ENCODE measurements at regions not wholly inside any gene's neighbourhood (a gene's known extent, or its start where the extent isn't known, plus 50 kb on each side); places are given as distances from the start of the nearest gene placed in this dataset.

DNA sequence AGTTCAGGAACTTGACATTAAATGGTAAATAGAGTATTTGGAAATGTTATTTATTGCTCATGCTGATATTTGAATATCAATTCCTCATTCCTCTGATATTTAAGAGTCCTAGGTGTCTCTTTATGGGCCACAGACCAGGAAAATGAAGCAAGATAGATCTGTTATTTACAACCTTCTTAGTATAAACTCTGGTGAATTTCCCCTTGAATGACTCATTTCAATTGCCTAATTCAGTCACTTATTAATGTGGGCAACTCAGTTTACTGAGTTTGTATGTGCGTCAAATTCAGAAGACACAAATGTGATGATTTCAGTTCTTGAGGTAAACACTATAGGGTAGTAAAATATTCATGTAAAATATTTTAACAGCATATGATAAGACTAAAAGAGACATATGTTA, 1404.4 kb upstream of the PRMT6 start:
- no peak for FAIRE-seq

- FAIRE-seq = no peak
These were observed 1401.4 kb upstream of the PRMT6 start for GRCh38 chr1:105655032-105655431.

GRCh38 chr1:105664495-105664894, 1392.0 kb upstream of the PRMT6 start:
- FAIRE-seq = no peak

- FAIRE-seq = no peak
These were observed 1378.1 kb upstream of the PRMT6 start for GRCh38 chr1:105678334-105678733.

- FAIRE-seq = no peak
These were observed 1371.8 kb upstream of the PRMT6 start for GRCh38 chr1:105684714-105685113.

GRCh38 chr1:105686026-105686425, 1370.4 kb upstream of the PRMT6 start:
- no peak for FAIRE-seq

- FAIRE-seq = no peak
These were observed 1369.4 kb upstream of the PRMT6 start for GRCh38 chr1:105686874-105687690.

GRCh38 chr1:105700723-105701122, 1355.8 kb upstream of the PRMT6 start:
- FAIRE-seq = no peak

- FAIRE-seq = no peak
These were observed 1332.2 kb upstream of the PRMT6 start for GRCh38 chr1:105724286-105724685.

- no peak for FAIRE-seq
These were observed 1325.8 kb upstream of the PRMT6 start for GRCh38 chr1:105730701-105731100.

DNA sequence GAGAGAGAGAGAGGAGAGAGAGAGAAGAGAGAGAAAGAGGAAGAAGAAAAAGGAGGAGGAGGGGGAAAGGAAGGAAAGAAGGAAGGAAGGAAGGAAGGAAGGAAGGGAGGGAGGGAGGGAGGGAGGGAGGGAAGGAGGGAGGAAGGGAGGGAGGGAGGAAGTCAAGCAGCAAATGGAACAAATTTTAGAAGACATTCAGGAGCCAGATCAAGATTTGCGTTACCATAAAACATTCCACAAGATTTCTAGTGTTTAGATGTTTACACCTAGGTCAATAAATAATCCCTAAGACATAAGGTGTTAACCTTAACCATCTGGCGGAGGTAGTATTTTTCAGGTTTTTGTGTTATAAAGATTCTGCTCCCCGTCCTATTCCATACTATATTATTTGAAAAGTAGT, 1320.1 kb upstream of the PRMT6 start:
- no peak for FAIRE-seq

DNA sequence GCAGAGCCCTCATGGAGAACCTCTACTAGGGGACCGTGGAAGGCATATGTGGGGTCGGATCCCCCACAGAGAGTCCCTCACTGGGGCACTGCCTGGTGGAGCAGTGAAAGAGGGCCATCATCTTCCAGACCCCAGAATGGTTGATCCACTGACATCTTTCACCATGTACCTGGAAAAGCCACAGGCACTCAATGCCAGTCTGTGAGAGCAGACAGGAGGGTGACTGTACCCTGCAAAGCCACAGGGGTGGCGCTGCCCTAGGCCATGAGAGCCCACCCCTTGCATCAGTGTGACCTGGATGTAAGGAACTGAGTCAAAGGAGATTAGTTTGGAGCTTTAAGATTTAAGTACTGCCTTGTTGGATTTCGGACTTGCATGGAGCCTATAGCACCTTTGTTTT, 1276.7 kb upstream of the PRMT6 start:
- FAIRE-seq = no peak

DNA sequence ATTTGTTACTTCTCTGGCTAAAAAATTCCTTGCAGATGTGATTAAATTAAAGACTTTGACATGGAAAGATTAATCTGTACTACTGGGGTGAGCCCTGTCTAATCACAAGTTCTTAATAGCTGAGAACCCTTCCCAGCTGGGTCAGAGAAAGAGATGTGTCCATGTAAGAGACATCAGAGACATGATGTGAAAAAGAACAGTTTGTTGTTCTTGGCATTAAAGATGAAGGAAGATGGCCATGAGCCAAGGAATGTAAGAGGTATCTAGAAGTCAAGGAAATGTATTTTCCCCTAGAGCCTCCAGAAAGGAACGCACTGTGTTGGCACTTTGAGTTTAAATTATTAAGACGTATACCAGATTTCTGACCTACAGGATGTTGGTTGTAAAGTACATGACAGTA, 1271.5 kb upstream of the PRMT6 start:
- FAIRE-seq = no peak

DNA sequence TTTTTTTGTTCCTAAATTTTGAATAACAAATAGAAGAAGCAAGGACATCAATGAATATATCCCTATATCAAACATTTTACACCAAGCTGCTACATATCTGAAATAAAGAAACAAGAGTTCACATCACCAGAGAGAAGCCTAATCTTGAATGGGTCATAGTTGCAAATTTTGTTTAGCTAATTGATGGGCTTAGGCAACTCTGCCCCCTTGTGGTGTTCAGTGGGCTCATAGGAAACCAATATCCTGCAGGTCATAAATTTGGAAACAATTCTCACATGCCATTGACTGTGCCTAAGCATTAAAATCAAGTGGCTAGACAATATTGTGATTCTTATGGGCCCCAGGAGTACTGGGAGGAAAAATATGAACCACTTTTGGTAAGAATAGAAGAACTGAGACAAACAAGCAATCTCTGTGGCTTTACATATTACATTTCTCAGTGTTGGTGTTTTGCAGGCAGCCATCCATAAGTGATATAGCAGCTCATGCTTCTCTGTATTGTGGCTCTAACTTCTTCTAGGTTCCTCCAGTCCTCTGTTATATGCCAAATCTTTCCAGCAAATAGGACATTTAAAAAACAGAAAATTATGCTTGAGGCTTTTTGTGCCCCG, 1262.8 kb upstream of the PRMT6 start:
- no peak for FAIRE-seq

- FAIRE-seq = no peak
These were observed 1260.7 kb upstream of the PRMT6 start for GRCh38 chr1:105795741-105796140.

DNA sequence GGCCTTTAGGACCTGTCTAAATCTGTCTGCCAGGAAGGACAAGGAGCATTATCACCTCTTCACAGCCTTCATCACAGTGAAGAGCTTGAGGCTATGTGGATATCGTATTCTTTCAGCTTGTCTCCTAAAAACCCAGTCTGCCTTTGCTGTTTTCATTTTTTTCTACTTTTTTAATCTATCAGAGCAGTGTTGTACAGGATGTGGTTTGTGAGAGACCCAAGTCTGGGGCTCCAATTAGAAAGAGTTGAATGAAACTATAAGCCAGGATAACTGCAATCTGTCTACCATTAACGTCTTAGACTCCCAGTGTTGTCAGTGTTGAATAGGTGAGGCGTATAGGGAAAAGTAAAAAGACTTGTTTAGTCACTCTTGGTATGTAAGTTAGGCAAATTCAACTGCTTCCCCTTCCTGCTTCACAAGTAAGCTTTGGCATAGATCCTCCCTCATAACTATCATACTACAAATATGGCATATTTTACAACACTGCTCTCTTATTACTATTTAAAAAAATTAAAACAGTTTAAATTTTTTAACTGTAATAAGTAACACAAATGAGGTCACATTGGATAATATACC, 1225.8 kb upstream of the PRMT6 start:
- FAIRE-seq = no peak

DNA sequence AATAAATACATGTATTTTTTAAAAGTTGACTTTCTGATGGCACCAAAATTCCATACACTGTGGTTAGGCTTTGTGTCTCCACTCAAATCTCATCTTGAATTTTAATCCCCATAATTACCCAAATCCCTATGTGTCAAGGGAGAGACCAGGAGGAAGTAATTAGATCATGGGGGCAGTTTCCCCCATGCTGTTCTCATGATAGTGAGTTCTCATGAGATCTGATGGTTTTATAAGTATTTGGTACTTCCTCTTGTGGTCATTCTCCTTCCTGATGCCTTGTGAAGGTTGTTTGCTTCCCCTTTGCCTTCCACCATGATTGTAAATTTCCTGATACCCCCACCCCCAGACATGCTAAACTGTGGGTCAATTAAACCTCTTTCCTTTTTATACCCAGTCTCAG, 1218.4 kb upstream of the PRMT6 start:
- FAIRE-seq = no peak

GRCh38 chr1:105865546-105865945, 1190.9 kb upstream of the PRMT6 start:
- FAIRE-seq = no peak

DNA sequence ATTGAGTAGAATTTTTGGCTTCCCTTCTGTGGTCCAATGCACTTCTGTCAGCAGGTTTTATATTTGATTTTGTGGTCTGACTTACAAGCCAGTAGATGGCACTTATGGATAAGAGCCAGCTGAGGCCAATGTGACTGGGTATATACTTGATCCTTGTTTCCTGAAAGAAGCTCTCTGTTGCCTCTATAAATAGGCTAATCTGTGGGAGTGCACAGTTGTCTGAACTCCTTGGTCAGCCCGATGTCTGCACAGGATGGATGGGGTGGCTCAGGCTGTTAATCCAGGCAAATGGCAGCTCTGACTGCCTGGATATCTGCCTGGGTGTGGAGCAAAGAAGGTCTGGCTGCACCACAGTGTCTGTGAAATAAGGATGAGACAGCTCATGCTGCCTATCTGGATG, 1183.7 kb upstream of the PRMT6 start:
- FAIRE-seq = no peak

GRCh38 chr1:105874621-105875020, 1181.9 kb upstream of the PRMT6 start:
- no peak for FAIRE-seq

DNA sequence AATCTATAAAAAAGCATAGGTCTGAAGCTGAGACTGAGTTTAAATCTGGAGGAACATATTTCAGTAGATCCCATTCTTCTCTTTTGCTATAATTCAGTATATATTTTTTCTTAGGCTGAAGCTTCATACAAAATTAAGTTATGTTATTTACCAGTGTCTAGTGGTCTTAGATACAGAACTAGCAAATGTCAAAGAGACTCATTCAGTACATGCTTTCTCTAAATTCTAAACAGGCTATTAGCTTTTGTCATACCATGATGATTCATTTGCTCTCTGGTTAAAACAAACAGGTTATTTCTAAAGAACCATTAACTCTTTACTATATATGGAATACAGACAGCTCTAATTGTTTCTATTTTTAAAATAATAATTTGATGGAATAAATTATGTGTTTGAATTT, 1170.2 kb upstream of the PRMT6 start:
- FAIRE-seq = no peak

GRCh38 chr1:105891308-105891707, 1165.2 kb upstream of the PRMT6 start:
- no peak for FAIRE-seq

DNA sequence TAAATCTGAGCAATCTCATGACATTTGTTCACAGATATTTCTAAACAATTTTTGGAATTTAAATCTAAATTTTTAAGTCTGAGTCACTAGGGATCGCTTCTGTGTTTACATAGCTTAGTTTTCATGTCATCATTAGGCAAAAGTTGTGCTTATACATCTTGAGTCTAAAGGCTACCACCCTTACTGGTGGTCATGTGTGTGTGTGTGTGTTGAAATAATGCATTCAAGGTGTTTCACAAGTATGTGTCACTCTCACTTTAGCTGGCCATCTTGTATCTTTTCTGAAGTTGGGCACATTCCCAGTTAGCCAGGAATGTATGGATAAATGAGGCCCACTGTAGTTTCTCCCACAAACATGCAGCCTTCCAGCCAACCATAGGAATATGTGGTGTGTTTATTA, 1162.5 kb upstream of the PRMT6 start:
- FAIRE-seq = no peak

DNA sequence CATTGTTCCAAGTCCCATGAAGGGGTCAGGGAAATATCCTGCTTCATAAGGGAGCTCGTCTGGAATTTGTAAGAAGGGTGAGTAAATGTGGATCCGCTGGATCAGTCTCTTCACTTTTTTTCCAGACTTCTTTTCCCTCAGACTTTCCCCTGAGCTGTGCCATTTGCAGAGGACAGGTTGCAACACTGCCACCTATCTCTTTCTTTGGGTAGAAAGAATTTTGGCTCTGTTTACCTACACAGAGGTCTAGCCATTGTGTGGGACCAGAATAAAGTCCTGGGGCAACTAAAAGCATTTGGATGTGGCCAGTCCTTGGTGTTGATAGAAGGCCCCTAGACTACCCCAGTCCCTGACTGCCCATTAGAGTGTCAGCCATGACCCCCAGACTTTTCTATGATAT, 1146.7 kb upstream of the PRMT6 start:
- no peak for FAIRE-seq
